ENCODE measurements at regions not wholly inside any gene's neighbourhood (a gene's known extent, or its start where the extent isn't known, plus 50 kb on each side); places are given as distances from the start of the nearest gene placed in this dataset.

GRCh38 chr1:214174508-214175199 lies 106.3 kb upstream of the SMYD2 start:
- Histone ChIP-seq H3K4me1 (ENCODE audit: control insufficient read depth, low read length) (no peaks in the 10 kb centered on the region), H4K20me1 (ENCODE audit: control insufficient read depth, insufficient read depth, low read depth, low read length) (no peaks in the 10 kb centered on the region), H3F3A (ENCODE audit: control insufficient read depth, insufficient read depth) (no peaks in the 10 kb centered on the region), H3K79me2 (ENCODE audit: control insufficient read depth, low read length) (no peaks in the 10 kb centered on the region), H3K9me3 (ENCODE audit: control insufficient read depth, insufficient read depth, low read length) (no peaks in the 10 kb centered on the region), H3K36me3 (ENCODE audit: control insufficient read depth, low read length) (no peaks in the 10 kb centered on the region), H3K4me3 (ENCODE audit: low read length) (no peak overlapping the region), H3K9me2 (replicated peaks; ENCODE audit: control insufficient read depth, low read length) (no peaks in the 10 kb centered on the region), H3K27ac (ENCODE audit: low read depth, low read length) (no peak overlapping the region), H3K4me2 (ENCODE audit: low read length) (no peak overlapping the region), H3K27me3 (ENCODE audit: control insufficient read depth, low read length) (0 out of 2 replicates have a peak, but pooled peaks cover under 1% of the 10 kb centered on the region)
- TF ChIP-seq EZH2phosphoT487 (IDR thresholded peaks at IDR 0.05; ENCODE audit: borderline replicate concordance, low read length) (no peak), CTCF (IDR thresholded peaks at IDR 0.05; ENCODE audit: low read depth, low read length, poor library complexity, severe bottlenecking) (no peak)

- H3K4me3 ChIP-seq (ENCODE audit: low read length), result no peak overlapping the region
- no peaks in the 10 kb centered on the region for H4K20me1 ChIP-seq (ENCODE audit: control insufficient read depth, insufficient read depth, low read depth, low read length)
- 0 out of 2 replicates have a peak, but pooled peaks cover 2% of the 10 kb centered on the region for H3K27me3 ChIP-seq (ENCODE audit: control insufficient read depth, low read length)
- H3K9me2 ChIP-seq (replicated peaks; ENCODE audit: control insufficient read depth, low read length), result no peaks in the 10 kb centered on the region
- H3K36me3 ChIP-seq (ENCODE audit: control insufficient read depth, low read length), result no peaks in the 10 kb centered on the region
- H3K4me2 ChIP-seq (ENCODE audit: low read length), result no peak overlapping the region
- no peaks in the 10 kb centered on the region for H3K9me3 ChIP-seq (ENCODE audit: control insufficient read depth, insufficient read depth, low read length)
- H3K79me2 ChIP-seq (ENCODE audit: control insufficient read depth, low read length), result no peaks in the 10 kb centered on the region
- H3K27ac ChIP-seq (ENCODE audit: low read depth, low read length), result no peak overlapping the region
- no peaks in the 10 kb centered on the region for H3F3A ChIP-seq (ENCODE audit: control insufficient read depth, insufficient read depth)
- TF ChIP-seq CTCF (IDR thresholded peaks at IDR 0.05; ENCODE audit: low read depth, low read length, poor library complexity, severe bottlenecking) (no peak), EZH2phosphoT487 (IDR thresholded peaks at IDR 0.05; ENCODE audit: borderline replicate concordance, low read length) (no peak)
- no peaks in the 10 kb centered on the region for H3K4me1 ChIP-seq (ENCODE audit: control insufficient read depth, low read length)
Measured at GRCh38 chr1:214178102-214178501, 102.9 kb upstream of the SMYD2 start.

GRCh38 chr1:214184992-214185391 lies 96.0 kb upstream of the SMYD2 start:
- no peaks in the 10 kb centered on the region for H3K79me2 ChIP-seq (ENCODE audit: control insufficient read depth, low read length)
- no peak overlapping the region for H3K27ac ChIP-seq (ENCODE audit: low read depth, low read length)
- H3K4me2 ChIP-seq (ENCODE audit: low read length), result no peak overlapping the region
- no peaks in the 10 kb centered on the region for H3K36me3 ChIP-seq (ENCODE audit: control insufficient read depth, low read length)
- no peaks in the 10 kb centered on the region for H3F3A ChIP-seq (ENCODE audit: control insufficient read depth, insufficient read depth)
- H3K9me3 ChIP-seq (ENCODE audit: control insufficient read depth, insufficient read depth, low read length), result no peaks in the 10 kb centered on the region
- H3K27me3 ChIP-seq (ENCODE audit: control insufficient read depth, low read length), result 0 out of 2 replicates have a peak, but pooled peaks cover 5% of the 10 kb centered on the region
- no peak overlapping the region for H3K4me3 ChIP-seq (ENCODE audit: low read length)
- H4K20me1 ChIP-seq (ENCODE audit: control insufficient read depth, insufficient read depth, low read depth, low read length), result no peaks in the 10 kb centered on the region
- H3K9me2 ChIP-seq (replicated peaks; ENCODE audit: control insufficient read depth, low read length), result no peaks in the 10 kb centered on the region
- H3K4me1 ChIP-seq (ENCODE audit: control insufficient read depth, low read length), result no peaks in the 10 kb centered on the region
- TF ChIP-seq EZH2phosphoT487 (IDR thresholded peaks at IDR 0.05; ENCODE audit: borderline replicate concordance, low read length), result no peak
- TF ChIP-seq CTCF (IDR thresholded peaks at IDR 0.05; ENCODE audit: low read depth, low read length, poor library complexity, severe bottlenecking), result no peak

Measured in DOHH2 (cell line).